HG02885 (cell line): ENCODE measurements at regions not wholly inside any gene's neighbourhood (a gene's known extent, or its start where the extent isn't known, plus 50 kb on each side); places are given as distances from the start of the nearest gene placed in this dataset.

Experiments
- ATAC-seq: cut with Tn5 transposase; IDR thresholded peaks from one replicate; pipeline ENCODE4 v1.9.1; 2021; ENCODE audit warnings: mild to moderate bottlenecking; ENCODE audit not compliant: unreplicated experiment, poor library complexity

DNA sequence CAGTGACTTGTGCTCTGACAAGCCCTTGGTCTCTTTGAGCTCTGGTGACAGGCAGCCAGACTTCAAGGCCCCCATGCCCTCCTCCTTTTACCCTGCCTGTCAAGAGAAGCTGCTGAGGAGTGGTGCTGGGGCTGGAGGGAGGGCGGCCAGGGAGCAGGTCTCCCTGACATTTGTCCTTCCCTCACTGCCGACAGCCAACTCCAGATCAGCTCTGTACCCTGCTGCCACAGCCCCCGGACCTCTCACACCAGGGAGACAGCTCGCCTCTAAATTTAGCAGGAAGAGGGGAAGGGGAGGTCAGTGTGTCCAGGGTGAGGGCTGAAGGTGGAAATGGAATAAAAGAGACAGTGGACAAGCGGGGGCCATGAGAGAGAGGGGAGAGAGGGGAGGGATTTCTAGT lies 155.8 kb downstream of the TDRD15 start:
- ATAC-seq: no peak

DNA sequence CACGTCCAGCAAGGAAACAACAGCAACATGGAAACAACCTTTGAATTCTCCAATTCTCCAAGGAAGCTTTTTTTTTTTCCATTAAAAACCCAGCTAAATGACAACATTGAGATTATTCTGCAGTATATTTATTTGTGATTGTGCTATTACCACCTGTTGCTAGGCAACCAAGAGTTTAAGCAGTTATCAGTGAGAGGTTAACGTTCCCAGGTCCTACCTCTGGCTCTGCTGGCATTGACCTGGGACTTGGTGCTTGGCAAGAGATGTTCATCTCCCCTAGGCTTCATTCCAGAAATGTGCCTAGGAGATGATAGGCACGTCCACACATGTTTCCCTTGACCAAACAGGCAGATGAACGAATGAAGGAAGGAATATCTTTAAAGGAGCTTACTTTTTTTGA lies 157.0 kb downstream of the TDRD15 start:
- ATAC-seq: no peak

- no peak for ATAC-seq
These were observed 157.6 kb downstream of the TDRD15 start for GRCh38 chr2:21281384-21281783.

- no peak for ATAC-seq
These were observed 158.2 kb downstream of the TDRD15 start for GRCh38 chr2:21281791-21282514.

DNA sequence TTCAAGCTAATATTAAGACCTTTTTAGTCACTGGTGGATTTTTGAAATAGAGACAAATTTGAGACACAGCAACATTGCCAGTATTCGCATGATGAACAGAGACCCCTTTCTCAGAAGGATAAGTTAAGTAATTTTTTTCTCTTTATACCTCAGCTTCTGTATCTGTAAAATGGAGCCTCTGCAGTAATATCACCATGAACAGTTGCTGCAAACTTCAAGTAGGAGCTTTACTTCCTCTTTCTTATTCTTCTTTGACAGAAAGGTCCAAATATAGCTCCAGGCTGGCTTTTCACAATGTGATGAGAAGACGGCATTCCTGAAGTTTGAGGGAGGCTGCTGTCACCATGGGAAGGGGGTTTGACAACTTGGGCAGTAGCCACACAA lies 158.7 kb downstream of the TDRD15 start:
- ATAC-seq: peak; percentile 70

- ATAC-seq: peak; percentile 4
These were observed 164.5 kb downstream of the TDRD15 start for GRCh38 chr2:21288299-21288698.

DNA sequence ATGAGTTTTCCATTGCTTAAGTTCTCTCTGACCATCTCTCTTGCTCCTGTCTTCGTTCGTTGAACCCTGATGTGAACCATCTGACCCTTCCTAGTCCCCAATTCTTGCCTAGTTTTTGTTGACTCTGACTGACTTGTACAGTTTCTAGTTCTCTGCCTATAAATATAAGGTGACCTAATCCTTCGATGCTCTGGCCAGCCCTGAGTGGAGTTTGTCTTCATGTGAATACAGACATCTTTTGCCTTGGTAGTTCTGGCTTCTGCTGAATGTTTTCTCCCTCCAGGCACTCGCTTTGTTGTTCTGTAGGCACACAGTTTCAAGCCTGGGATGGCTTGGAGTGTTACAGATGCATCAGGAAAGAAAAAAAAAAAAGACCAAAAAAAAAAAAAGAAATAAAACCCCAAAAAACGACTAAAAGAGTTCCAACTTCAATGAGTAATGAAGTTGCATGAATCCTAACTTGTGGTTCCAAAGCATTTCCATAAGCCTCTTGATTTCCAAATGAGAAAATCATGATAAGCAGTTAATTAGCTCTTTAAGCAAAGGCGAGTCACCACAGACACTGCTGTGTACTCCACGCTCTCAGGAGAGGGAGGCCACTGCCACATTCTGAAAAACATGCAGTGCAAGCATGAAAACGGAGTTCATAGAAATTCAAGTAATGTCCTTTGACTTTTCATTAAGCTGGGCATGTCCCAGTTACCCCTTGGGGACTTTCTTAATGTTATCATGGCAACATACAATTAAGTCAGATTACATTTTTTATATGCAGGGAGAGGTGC lies 165.2 kb downstream of the TDRD15 start:
- peak; percentile 45 for ATAC-seq

GRCh38 chr2:21289551-21289950 lies 165.8 kb downstream of the TDRD15 start:
- ATAC-seq: no peak

DNA sequence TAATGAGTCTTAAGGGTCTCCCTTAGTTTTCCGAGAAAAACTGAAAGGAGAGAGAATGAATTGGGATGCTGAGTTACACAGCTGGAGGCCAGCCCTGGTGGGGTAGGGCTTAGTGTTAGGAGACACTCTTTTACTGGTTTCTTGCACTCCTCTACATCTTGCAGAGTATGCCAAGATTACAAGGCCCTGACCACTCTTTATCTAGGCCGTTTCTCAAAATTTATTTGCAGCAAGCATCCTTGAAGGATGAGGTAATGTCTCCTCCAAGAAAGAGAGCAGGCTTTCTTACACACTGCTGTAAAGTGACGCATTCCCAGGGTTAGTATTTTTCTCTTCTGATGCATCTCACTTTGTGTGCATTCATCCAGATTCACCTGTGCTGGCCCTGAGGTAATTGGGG lies 166.2 kb downstream of the TDRD15 start:
- ATAC-seq: no peak

DNA sequence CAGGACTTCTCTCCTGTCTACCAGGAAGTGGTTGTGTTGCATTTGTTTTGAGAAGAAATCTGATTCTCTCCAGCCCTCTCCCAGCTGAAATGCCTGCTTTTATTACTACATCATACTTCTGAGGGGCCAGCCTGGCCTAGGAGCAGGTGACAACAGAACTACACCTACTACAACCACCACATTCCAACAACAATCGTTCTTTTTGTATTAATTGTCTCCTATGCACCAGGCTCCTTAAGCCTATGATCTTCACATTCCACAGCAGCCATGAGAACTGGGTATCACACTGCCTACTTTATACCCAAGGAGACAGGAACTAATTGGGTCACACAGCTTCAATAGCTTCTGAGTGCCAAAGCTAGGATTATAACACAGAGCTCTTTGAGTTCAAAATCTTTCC lies 167.7 kb downstream of the TDRD15 start:
- no peak for ATAC-seq

DNA sequence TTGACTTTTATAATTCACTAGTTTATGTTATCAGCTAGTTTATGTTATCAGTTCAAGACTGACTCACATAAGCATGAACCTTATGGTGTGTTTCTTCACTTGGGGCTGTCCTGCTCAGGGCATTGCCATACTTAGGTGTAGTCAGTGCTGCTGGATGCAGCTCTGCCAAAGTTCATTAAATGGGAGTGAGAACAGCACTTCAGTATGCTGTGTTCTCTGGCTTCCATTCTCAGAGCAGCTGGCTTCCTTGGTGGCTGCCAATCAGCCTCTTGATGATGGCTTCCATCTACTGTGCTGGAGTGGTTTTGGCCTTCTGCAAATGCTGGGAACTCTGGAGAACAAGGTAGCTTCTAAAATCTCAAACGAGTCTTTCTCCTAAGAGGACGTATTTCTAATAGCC lies 170.7 kb downstream of the TDRD15 start:
- no peak for ATAC-seq

DNA sequence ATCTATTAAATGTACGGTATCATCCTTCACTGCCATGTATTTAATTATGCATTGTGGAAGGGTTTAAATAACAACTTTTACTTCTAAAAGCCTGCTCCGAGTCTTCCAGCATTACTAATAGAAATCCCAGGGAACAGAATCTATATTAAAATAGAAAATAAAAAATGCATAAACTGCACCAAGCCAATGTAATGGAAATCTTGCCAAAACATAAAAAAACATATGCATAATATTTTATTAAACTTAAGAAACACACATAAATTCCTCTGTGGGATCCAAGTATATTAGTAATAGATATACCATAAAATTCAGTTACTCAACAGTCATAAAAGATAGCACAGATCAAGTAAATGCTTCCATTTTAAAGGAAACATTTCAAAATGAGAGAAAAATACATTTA lies 175.6 kb downstream of the TDRD15 start:
- ATAC-seq: no peak

DNA sequence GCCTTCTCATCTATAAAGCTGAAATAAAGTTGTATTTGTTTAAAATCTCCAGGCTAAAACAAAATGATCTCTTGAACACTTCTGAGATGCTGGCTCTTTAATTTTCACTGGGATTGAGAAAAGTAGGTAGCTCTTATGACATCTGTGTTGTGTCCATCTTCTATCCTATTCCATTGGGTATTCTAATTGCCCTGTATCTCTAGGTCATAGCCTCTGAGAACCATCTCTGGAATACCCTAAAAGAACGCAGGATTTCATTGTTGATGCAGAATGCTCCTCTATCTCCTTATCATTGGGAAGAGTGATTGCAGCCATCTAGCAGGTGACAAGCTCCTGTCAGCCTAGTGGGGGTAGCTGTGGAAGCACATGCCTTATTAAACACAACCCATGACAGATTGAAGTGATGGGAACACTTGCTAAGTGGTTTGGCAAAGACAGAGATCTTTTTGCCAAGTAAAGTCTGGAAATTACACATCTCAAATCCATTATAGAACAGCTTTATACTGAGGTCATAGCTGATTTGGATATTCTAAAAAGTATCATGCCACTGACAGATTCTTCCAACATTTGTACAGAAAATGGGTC lies 178.2 kb downstream of the TDRD15 start:
- ATAC-seq: no peak

- ATAC-seq: no peak
These were observed 180.1 kb downstream of the TDRD15 start for GRCh38 chr2:21303876-21304275.

DNA sequence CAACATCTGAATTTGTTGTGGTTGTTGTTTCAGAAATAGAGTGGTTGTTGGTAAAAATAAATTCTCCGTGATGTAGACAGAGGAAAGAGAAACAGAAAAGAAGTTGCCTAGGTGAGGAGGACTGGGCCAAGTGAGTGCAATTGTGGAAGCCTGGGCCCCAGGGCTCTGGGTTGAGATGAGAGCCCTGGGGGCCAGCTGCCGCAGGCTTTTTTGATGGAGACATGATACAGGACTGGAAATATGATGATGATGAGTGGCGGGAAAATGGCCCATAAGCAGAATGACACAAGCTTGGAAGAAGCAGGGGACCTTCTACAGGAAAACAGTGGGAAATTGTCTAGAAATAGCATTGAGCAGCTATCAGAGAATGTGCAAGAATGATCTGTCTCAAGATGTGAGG lies 181.8 kb downstream of the TDRD15 start:
- no peak for ATAC-seq

DNA sequence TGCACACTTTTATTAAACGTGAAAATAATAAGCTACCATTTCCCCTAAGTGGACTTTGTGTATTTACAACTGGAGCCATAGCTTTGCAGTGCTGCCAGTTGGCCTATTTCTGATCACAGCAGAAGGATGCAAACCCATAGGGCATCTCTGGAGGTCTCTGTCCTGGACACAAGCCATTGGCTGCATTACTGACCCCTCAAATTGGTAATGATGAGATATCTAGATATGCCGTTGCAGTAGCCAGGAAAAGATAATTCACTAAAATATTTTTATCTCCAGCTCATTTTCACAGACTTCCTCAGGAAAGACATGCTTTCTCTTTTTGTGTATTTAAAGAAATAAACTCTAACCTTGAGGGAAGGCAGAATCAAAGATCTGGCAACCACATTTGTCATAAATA lies 182.5 kb downstream of the TDRD15 start:
- ATAC-seq: no peak

- no peak for ATAC-seq
These were observed 183.3 kb downstream of the TDRD15 start for GRCh38 chr2:21307037-21307436.

DNA sequence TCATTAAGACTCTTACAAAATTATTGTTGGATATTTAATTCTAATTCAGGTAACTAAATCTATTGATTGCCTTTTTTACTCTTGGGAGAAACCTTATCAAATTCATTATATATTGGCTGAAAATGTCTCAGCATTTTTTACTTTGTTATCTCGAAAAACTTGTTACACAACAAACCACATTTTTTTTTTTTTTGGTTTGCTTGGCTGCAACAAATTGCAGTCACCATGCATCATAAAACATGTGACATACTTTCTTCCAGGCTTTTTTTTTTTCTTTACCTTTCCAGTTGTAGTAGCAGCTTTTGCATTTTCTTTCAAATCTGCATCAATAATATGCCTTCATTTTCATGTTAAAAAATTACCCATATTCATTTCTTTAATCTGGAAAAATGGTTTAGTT lies 186.7 kb downstream of the TDRD15 start:
- no peak for ATAC-seq

- ATAC-seq: no peak
These were observed 190.6 kb downstream of the TDRD15 start for GRCh38 chr2:21314322-21314835.

GRCh38 chr2:21317131-21317530 lies 193.4 kb downstream of the TDRD15 start:
- peak; percentile 87 for ATAC-seq

DNA sequence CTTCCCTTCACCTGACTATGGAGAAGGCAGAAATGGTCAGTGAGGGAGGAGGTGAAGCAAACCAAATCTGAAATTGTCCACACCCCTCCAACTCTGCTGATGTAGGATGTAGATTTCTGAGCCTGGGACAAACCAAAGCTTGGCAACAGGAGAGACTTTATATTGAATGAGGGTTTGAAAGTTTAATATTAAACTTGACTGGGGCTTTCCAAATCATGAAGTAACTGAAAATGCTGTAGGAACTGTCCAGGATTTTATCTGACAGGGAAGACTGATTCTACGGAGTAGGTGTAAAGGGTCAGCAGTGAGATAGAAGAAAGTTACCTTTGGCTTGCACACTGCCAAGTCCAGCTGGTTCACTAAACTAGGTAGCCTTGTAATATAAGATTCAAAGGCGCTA lies 194.5 kb downstream of the TDRD15 start:
- no peak for ATAC-seq
